A549 (cell line): ENCODE measurements at regions not wholly inside any gene's neighbourhood (a gene's known extent, or its start where the extent isn't known, plus 50 kb on each side); places are given as distances from the start of the nearest gene placed in this dataset.

Source experiments
- CHD2 ChIP-seq: fragments of 150-350 bp; IDR thresholded peaks from 2 replicates; pipeline ENCODE4 v1.6.1; 2014; ENCODE audit warnings: low read length; ENCODE audit not compliant: partially characterized antibody
- CTCF ChIP-seq: fragments of >200 bp; sonication (Bioruptor Twin); formaldehyde crosslinking; IDR thresholded peaks from 3 replicates; pipeline ENCODE4 v1.5.1; 2016
- EHMT2 ChIP-seq: fragments of 200-600 bp; sonication (generic); IDR thresholded peaks from 2 replicates; pipeline ENCODE4 v1.6.1; 2016; ENCODE audit warnings: antibody characterized with exemption, low read depth, mild to moderate bottlenecking, moderate library complexity
- ESRRA ChIP-seq: fragments of 150-350 bp; IDR thresholded peaks from 2 replicates; pipeline ENCODE4 v1.6.1; 2014; ENCODE audit warnings: mild to moderate bottlenecking, low read length, borderline replicate concordance
- JUNB ChIP-seq: fragments of >200 bp; sonication (Bioruptor Twin); formaldehyde crosslinking; IDR thresholded peaks from 2 replicates; pipeline ENCODE4 v1.6.1; 2016
- RAD21 ChIP-seq, 2 experiments: fragments of >200 bp in 1 of 2; sonication (Bioruptor Twin) in 1 of 2; formaldehyde crosslinking in 1 of 2; IDR thresholded peaks in 1 of 2; conservative IDR thresholded peaks in 1 of 2; 2 replicates in 1 of 2; 3 replicates in 1 of 2; pipeline ENCODE4 v1.6.1; 2012 to 2018; ENCODE audit warnings: inconsistent platforms in 1 of 2
- SMC3 ChIP-seq: fragments of >200 bp; sonication (Bioruptor Twin); formaldehyde crosslinking; IDR thresholded peaks from 3 replicates; pipeline ENCODE4 v1.6.1; 2018; ENCODE audit warnings: inconsistent platforms
- TFCP2L1 ChIP-seq: fragments of 250-450 bp; sonication (Bioruptor Pico); IDR thresholded peaks from 2 replicates; pipeline ENCODE4 v1.5.0; 2021; ENCODE audit warnings: mild to moderate bottlenecking

- no peak for TF ChIP-seq CTCF
- no peak for TF ChIP-seq EHMT2
- TF ChIP-seq JUNB, result no peak
- no peak for TF ChIP-seq ESRRA
- TF ChIP-seq TFCP2L1, result no peak
- no peak for TF ChIP-seq SMC3
- TF ChIP-seq CHD2, result no peak
- TF ChIP-seq RAD21 (conservative IDR thresholded peaks at IDR 0.05 in 1 of 2, IDR thresholded peaks at IDR 0.05 in 1 of 2), result no peak
Observed at GRCh38 chr17:47063475-47063874, 84.4 kb upstream of the RPRML start.
